Left lung (tissue), 4 donors: ENCODE measurements at regions not wholly inside any gene's neighbourhood (a gene's known extent, or its start where the extent isn't known, plus 50 kb on each side); places are given as distances from the start of the nearest gene placed in this dataset.

Experiments used
- ATAC-seq: fragments of 200-7000 bp; cut with Tn5 transposase; one replicate; pipeline ENCODE4 v1.9.1; 2020; ENCODE audit warnings: moderate library complexity
- DNase-seq, 4 donors: peaks; one replicate each; pipeline ENCODE4 v3.0.0-alpha.2; 2013 to 2020
- H3K27ac ChIP-seq, 2 donors: fragments of 200-600 bp; sonication (generic) in 1 of 2; one replicate each; pipeline versions ENCODE4 v1.5.0 to v1.8.0; 2020 to 2021
- H3K27me3 ChIP-seq, 2 donors: fragments of 200-600 bp; sonication (generic) in 1 of 2; one replicate each; pipeline versions ENCODE4 v1.5.0 to v1.8.0; 2020 to 2021
- H3K36me3 ChIP-seq, 2 donors: fragments of 200-600 bp; sonication (generic) in 1 of 2; one replicate each; pipeline versions ENCODE4 v1.5.0 to v1.8.0; 2020 to 2021
- H3K4me1 ChIP-seq, 2 donors: fragments of 200-600 bp; one replicate each; pipeline ENCODE4 v1.8.0; 2021
- H3K4me3 ChIP-seq, 2 donors: fragments of 200-600 bp; sonication (generic) in 1 of 2; one replicate each; pipeline versions ENCODE4 v1.5.0 to v1.8.0; 2020 to 2021; ENCODE audit warnings: mild to moderate bottlenecking in 1 of 2
- H3K9me3 ChIP-seq, 2 donors: fragments of 200-600 bp; sonication (generic) in 1 of 2; one replicate each; pipeline versions ENCODE4 v1.5.0 to v1.8.0; 2020 to 2021
- CTCF ChIP-seq, 2 donors: fragments of 200-600 bp; sonication (generic) in 1 of 2; IDR thresholded peaks; one replicate each; pipeline versions ENCODE4 v1.5.0 to v1.8.0; 2021; ENCODE audit warnings: antibody characterized with exemption in 2 of 2
- intact Hi-C, 2 donors: fragments of 100-400 bp; cut with DNase I; formaldehyde crosslinking; loops; one replicate each; pipeline versions ENCODE4 v1.11.2 to v1.14.2; 2022
- donor health status: DM: no; HTN: yes; CAD: no.
- donor health status: DM: no; HTN: no; CAD: no.

- intact Hi-C loops, result no loop called here
- Histone ChIP-seq H3K36me3 (no peaks in the 10 kb centered on the region), H3K27ac (no peak overlapping the region), H3K4me3 (no peak overlapping the region), H3K4me1 (peaks cover 0 to 4% of the 10 kb centered on the region in 2 donors), H3K27me3 (no peaks in the 10 kb centered on the region), H3K9me3 (no peaks in the 10 kb centered on the region)
- no peak for ATAC-seq
- TF ChIP-seq CTCF (IDR thresholded peaks at IDR 0.05), result no peak
- DNase-seq, result no peak
These were observed 122.1 kb upstream of the LRIG1 start for GRCh38 chr3:66622756-66623457.

- Histone ChIP-seq H3K4me3 (no peak overlapping the region), H3K27ac (no peak overlapping the region), H3K27me3 (no peaks in the 10 kb centered on the region), H3K36me3 (no peaks in the 10 kb centered on the region), H3K4me1 (peaks cover 0 to 4% of the 10 kb centered on the region in 2 donors), H3K9me3 (no peaks in the 10 kb centered on the region)
- TF ChIP-seq CTCF (IDR thresholded peaks at IDR 0.05), result no peak
- intact Hi-C loops, result no loop called here
- ATAC-seq (peak; percentile 80), DNase-seq (peak in 1 of 4 donors; percentile 9)
These were observed 124.8 kb upstream of the LRIG1 start for GRCh38 chr3:66625505-66626216.

GRCh38 chr3:66629150-66629981, 128.5 kb upstream of the LRIG1 start:
- Histone ChIP-seq H3K27ac (no peak overlapping the region), H3K4me3 (no peak overlapping the region), H3K27me3 (no peaks in the 10 kb centered on the region), H3K9me3 (no peaks in the 10 kb centered on the region), H3K36me3 (no peaks in the 10 kb centered on the region), H3K4me1 (peaks cover 0 to 4% of the 10 kb centered on the region in 2 donors)
- no peak for TF ChIP-seq CTCF (IDR thresholded peaks at IDR 0.05)
- intact Hi-C loops, result no loop called here
- DNase-seq, result no peak
- ATAC-seq, result no peak

GRCh38 chr3:66629982-66630368, 129.2 kb upstream of the LRIG1 start:
- Histone ChIP-seq H3K9me3 (no peaks in the 10 kb centered on the region), H3K36me3 (no peaks in the 10 kb centered on the region), H3K27ac (no peak overlapping the region), H3K27me3 (no peaks in the 10 kb centered on the region), H3K4me3 (no peak overlapping the region), H3K4me1 (peaks cover 0 to 4% of the 10 kb centered on the region in 2 donors)
- no peak for TF ChIP-seq CTCF (IDR thresholded peaks at IDR 0.05)
- ATAC-seq, result no peak
- intact Hi-C loops, result no loop called here
- DNase-seq, result no peak
